Activated B cell treated with CpG ODN at 0.5 μM for 24 hours (primary cell): ENCODE measurements at regions not wholly inside any gene's neighbourhood (a gene's known extent, or its start where the extent isn't known, plus 50 kb on each side); places are given as distances from the start of the nearest gene placed in this dataset.

Experiments
- ATAC-seq: fragments of 200-7000 bp; cut with Tn5 transposase; one replicate; pipeline ENCODE4 v1.10.0; 2021; ENCODE audit warnings: low read depth, mild to moderate bottlenecking, moderate library complexity
- CTCF ChIA-PET: fragments of 350-600 bp; sonication (Branson Sonifier 250); formaldehyde crosslinking; loops from one replicate; lab custom pipeline; 2021; ENCODE audit warnings: antibody characterized with exemption; lab: Charles Lee
- POLR2A ChIA-PET: fragments of 350-600 bp; sonication (Branson Sonifier 250); formaldehyde crosslinking; loops from one replicate; lab custom pipeline; 2021; ENCODE audit warnings: antibody characterized with exemption; lab: Charles Lee
- DNase-seq: peaks from one replicate; pipeline ENCODE4 v3.0.0; 2022
- H3K27ac Mint-ChIP-seq: one replicate; pipeline ENCODE4 v1.8.0; 2020; ENCODE audit warnings: mixed read lengths
- H3K27me3 Mint-ChIP-seq: one replicate; pipeline ENCODE4 v1.8.0; 2021; ENCODE audit warnings: mixed read lengths
- H3K36me3 Mint-ChIP-seq: one replicate; pipeline ENCODE4 v1.8.0; 2021; ENCODE audit warnings: low read depth, mixed read lengths
- H3K4me1 Mint-ChIP-seq: one replicate; pipeline ENCODE4 v1.8.0; 2021; ENCODE audit warnings: mixed read lengths
- H3K4me3 Mint-ChIP-seq: one replicate; pipeline ENCODE4 v1.8.0; 2020; ENCODE audit warnings: mild to moderate bottlenecking, mixed read lengths
- H3K9me3 Mint-ChIP-seq: one replicate; pipeline ENCODE4 v1.8.0; 2020; ENCODE audit warnings: mixed read lengths
- CTCF ChIP-seq: fragments of 200-600 bp; IDR thresholded peaks from one replicate; pipeline ENCODE4 v1.8.0; 2022; ENCODE audit warnings: antibody characterized with exemption, mild to moderate bottlenecking
- intact Hi-C: fragments of 100-400 bp; cut with micrococcal nuclease; formaldehyde crosslinking; loops from one replicate; pipeline ENCODE4 v1.15.1; 2024

GRCh38 chr16:74210245-74210644 is 86.4 kb upstream of the PSMD7 start:
- DNase-seq (no peak), ATAC-seq (no peak)
- H3K4me3 Mint-ChIP-seq = no peak overlapping the region
- no peaks in the 10 kb centered on the region for H3K4me1 Mint-ChIP-seq
- H3K27me3 Mint-ChIP-seq = no peaks in the 10 kb centered on the region
- no peak overlapping the region for H3K27ac Mint-ChIP-seq
- intact Hi-C loops = no loop called here
- ChIA-PET CTCF (no interaction called here), POLR2A (no interaction called here)
- H3K36me3 Mint-ChIP-seq = no peaks in the 10 kb centered on the region
- no peaks in the 10 kb centered on the region for H3K9me3 Mint-ChIP-seq
- TF ChIP-seq CTCF = no peak

- intact Hi-C loops = no loop called here
- ChIA-PET CTCF (no interaction called here), POLR2A (no interaction called here)
- no peak overlapping the region for H3K27ac Mint-ChIP-seq
- H3K36me3 Mint-ChIP-seq = no peaks in the 10 kb centered on the region
- peaks cover 10% of the 10 kb centered on the region for H3K27me3 Mint-ChIP-seq
- TF ChIP-seq CTCF = no peak
- DNase-seq (no peak), ATAC-seq (no peak)
- no peaks in the 10 kb centered on the region for H3K4me1 Mint-ChIP-seq
- no peak overlapping the region for H3K4me3 Mint-ChIP-seq
- no peaks in the 10 kb centered on the region for H3K9me3 Mint-ChIP-seq
Measured at GRCh38 chr16:74202009-74202408, 94.6 kb upstream of the PSMD7 start.

GRCh38 chr16:74201576-74201975 is 95.0 kb upstream of the PSMD7 start:
- intact Hi-C loops = no loop called here
- CTCF ChIA-PET = no interaction called here
- no peak for TF ChIP-seq CTCF
- Mint-ChIP-seq H3K9me3 (no peaks in the 10 kb centered on the region), H3K4me1 (no peaks in the 10 kb centered on the region), H3K27ac (no peak overlapping the region), H3K4me3 (no peak overlapping the region), H3K36me3 (no peaks in the 10 kb centered on the region), H3K27me3 (peaks cover 10% of the 10 kb centered on the region)
- DNase-seq (no peak), ATAC-seq (no peak)
- POLR2A ChIA-PET = no interaction called here

GRCh38 chr16:74200921-74201320 is 95.7 kb upstream of the PSMD7 start:
- no peaks in the 10 kb centered on the region for H3K36me3 Mint-ChIP-seq
- H3K9me3 Mint-ChIP-seq = no peaks in the 10 kb centered on the region
- CTCF ChIA-PET = no interaction called here
- peaks cover 13% of the 10 kb centered on the region for H3K27me3 Mint-ChIP-seq
- no peak overlapping the region for H3K27ac Mint-ChIP-seq
- TF ChIP-seq CTCF = no peak
- no peak overlapping the region for H3K4me3 Mint-ChIP-seq
- ATAC-seq (no peak), DNase-seq (no peak)
- no peaks in the 10 kb centered on the region for H3K4me1 Mint-ChIP-seq
- POLR2A ChIA-PET = no interaction called here
- intact Hi-C loops = no loop called here

- no peaks in the 10 kb centered on the region for H3K9me3 Mint-ChIP-seq
- POLR2A ChIA-PET = no interaction called here
- TF ChIP-seq CTCF = no peak
- H3K36me3 Mint-ChIP-seq = no peaks in the 10 kb centered on the region
- intact Hi-C loops = no loop called here
- H3K27ac Mint-ChIP-seq = no peak overlapping the region
- CTCF ChIA-PET = no interaction called here
- peaks cover 13% of the 10 kb centered on the region for H3K27me3 Mint-ChIP-seq
- H3K4me3 Mint-ChIP-seq = no peak overlapping the region
- ATAC-seq (no peak), DNase-seq (no peak)
- no peaks in the 10 kb centered on the region for H3K4me1 Mint-ChIP-seq
Measured at GRCh38 chr16:74199842-74200124, 96.8 kb upstream of the PSMD7 start.
